ENCODE measurements at regions not wholly inside any gene's neighbourhood (a gene's known extent, or its start where the extent isn't known, plus 50 kb on each side); places are given as distances from the start of the nearest gene placed in this dataset.

DNA sequence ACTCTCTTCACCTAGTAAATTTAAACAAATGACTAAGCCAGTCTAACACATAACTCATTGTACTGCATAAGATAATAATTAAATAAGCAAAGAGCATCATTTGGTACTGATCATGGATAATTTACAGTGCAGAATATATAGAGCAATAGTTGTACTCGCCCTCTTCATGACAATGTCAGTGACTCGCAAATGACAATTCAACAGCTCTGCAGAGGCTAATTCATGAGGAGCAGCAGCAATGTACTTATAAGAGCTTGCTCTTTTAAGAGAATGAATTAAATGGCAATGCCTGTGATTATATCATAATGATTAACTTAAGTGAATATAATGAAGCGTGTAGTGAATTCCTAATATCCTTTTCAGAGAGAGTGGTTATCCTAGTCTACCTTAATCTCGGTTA lies 284.5 kb upstream of the PCDH20 start:
- H2AFZ ChIP-seq, result no peak overlapping the region
- no peaks in the 10 kb centered on the region; the same call in 1 of the 2 replicates for H3K36me3 ChIP-seq (ENCODE audit: insufficient read depth)
- H3K4me2 ChIP-seq, result no peak overlapping the region
- H4K20me1 ChIP-seq (replicated peaks; ENCODE audit: insufficient read depth), result no peaks in the 10 kb centered on the region
- H3K9me3 Mint-ChIP-seq, result peaks cover 27% of the 10 kb centered on the region
- H3K4me1 ChIP-seq (ENCODE audit: insufficient read depth), result no peaks in the 10 kb centered on the region
- no peak overlapping the region for H3K4me3 ChIP-seq
- H3K4me3 Mint-ChIP-seq, result no peak overlapping the region
- no peak overlapping the region for H3K27ac Mint-ChIP-seq
- DNase-seq (ENCODE audit: low spot score), result no peak
- H3K79me2 ChIP-seq (replicated peaks; ENCODE audit: insufficient read depth), result no peaks in the 10 kb centered on the region
- no peak overlapping the region for H3K27ac ChIP-seq (ENCODE audit: low read depth)
- ATAC-seq, result no peak
- no peaks in the 10 kb centered on the region for H3K9me2 ChIP-seq (ENCODE audit: insufficient read depth)
- H3K36me3 Mint-ChIP-seq (ENCODE audit: low read depth), result peaks cover 17% of the 10 kb centered on the region
- H3K27me3 Mint-ChIP-seq (ENCODE audit: insufficient read depth, low read depth, poor library complexity), result no peaks in the 10 kb centered on the region
- peaks cover 6% of the 10 kb centered on the region; the same call in 2 of the 3 replicates for H3K4me1 Mint-ChIP-seq
- no peaks in the 10 kb centered on the region for H3K27me3 ChIP-seq (ENCODE audit: insufficient read depth)
- H3F3A ChIP-seq (replicated peaks; ENCODE audit: low read depth), result no peaks in the 10 kb centered on the region
- TF ChIP-seq EZH2 (IDR thresholded peaks at IDR 0.05; ENCODE audit: low read depth, unreplicated experiment), result no peak
- TF ChIP-seq ZNF114 (CRISPR knock-in tag; IDR thresholded peaks at IDR 0.05), result no peak
- TF ChIP-seq REST (IDR thresholded peaks at IDR 0.05; ENCODE audit: unreplicated experiment), result no peak
- TF ChIP-seq POLR2AphosphoS5 (IDR thresholded peaks at IDR 0.05; ENCODE audit: low read depth), result no peak
- TF ChIP-seq NANOG (IDR thresholded peaks at IDR 0.05; ENCODE audit: borderline replicate concordance), result no peak
- no peak for TF ChIP-seq ZNF331 (CRISPR knock-in tag; IDR thresholded peaks at IDR 0.05; ENCODE audit: low read depth)
- TF ChIP-seq EZH2phosphoT487 (IDR thresholded peaks at IDR 0.05; ENCODE audit: unreplicated experiment), result no peak
- TF ChIP-seq CREB1 (CRISPR knock-in tag; IDR thresholded peaks at IDR 0.05; ENCODE audit: low read depth), result no peak

- H3K36me3 ChIP-seq (ENCODE audit: insufficient read depth), result no peaks in the 10 kb centered on the region
- no peaks in the 10 kb centered on the region for H3K27me3 ChIP-seq (ENCODE audit: insufficient read depth)
- H3K27ac ChIP-seq (ENCODE audit: low read depth), result no peak overlapping the region
- H2AFZ ChIP-seq, result no peak overlapping the region
- Mint-ChIP-seq H3K27ac (no peak overlapping the region), H3K36me3 (ENCODE audit: low read depth) (no peaks in the 10 kb centered on the region), H3K4me3 (no peak overlapping the region), H3K9me3 (no peaks in the 10 kb centered on the region), H3K4me1 (peaks cover 6% of the 10 kb centered on the region; the same call in 2 of the 3 replicates), H3K27me3 (ENCODE audit: insufficient read depth, low read depth, poor library complexity) (no peaks in the 10 kb centered on the region)
- no peak overlapping the region for H3K4me2 ChIP-seq
- H4K20me1 ChIP-seq (replicated peaks; ENCODE audit: insufficient read depth), result no peaks in the 10 kb centered on the region
- H3K79me2 ChIP-seq (replicated peaks; ENCODE audit: insufficient read depth), result no peaks in the 10 kb centered on the region
- H3K4me1 ChIP-seq (ENCODE audit: insufficient read depth), result no peaks in the 10 kb centered on the region
- no peak overlapping the region for H3K4me3 ChIP-seq
- DNase-seq (ENCODE audit: low spot score) (no peak), ATAC-seq (no peak)
- H3K9me2 ChIP-seq (ENCODE audit: insufficient read depth), result no peaks in the 10 kb centered on the region
- H3F3A ChIP-seq (replicated peaks; ENCODE audit: low read depth), result no peaks in the 10 kb centered on the region
- TF ChIP-seq CREB1 (CRISPR knock-in tag; IDR thresholded peaks at IDR 0.05; ENCODE audit: low read depth) (no peak), CTCF (conservative IDR thresholded peaks at IDR 0.05; ENCODE audit: low read depth in 2 of 2) (no peak), ETS1 (IDR thresholded peaks at IDR 0.05) (no peak), ZNF114 (CRISPR knock-in tag; IDR thresholded peaks at IDR 0.05) (no peak), POLR2AphosphoS5 (IDR thresholded peaks at IDR 0.05; ENCODE audit: low read depth) (no peak)
These were observed 281.0 kb upstream of the PCDH20 start for GRCh38 chr13:61696676-61697075.

Data from GM23338 (cell line).